Gastrocnemius medialis (tissue), 4 donors: ENCODE measurements at regions not wholly inside any gene's neighbourhood (a gene's known extent, or its start where the extent isn't known, plus 50 kb on each side); places are given as distances from the start of the nearest gene placed in this dataset.

ENCODE experiments used
- ATAC-seq, 2 donors: fragments of 150-250 bp; one replicate each; pipeline ENCODE4 v1.9.1; 2016
- DNase-seq, 2 donors: peaks; one replicate each; pipeline ENCODE4 v3.0.0-alpha.2; 2019
- H3K27ac ChIP-seq, 4 donors: fragments of 200-600 bp; sonication (generic); 1 replicate in 1 of 4; 2 replicates in 3 of 4; pipeline ENCODE4 v1.5.1; 2016 to 2018; ENCODE audit warnings: mild to moderate bottlenecking in 2 of 4, moderate library complexity in 1 of 4
- H3K27me3 ChIP-seq, 3 donors: fragments of 200-600 bp; sonication (generic) in 2 of 3; 1 replicate in 1 of 3; 2 replicates in 2 of 3; pipeline versions ENCODE4 v1.5.1 to v1.6.0; 2016 to 2019; ENCODE audit warnings: mild to moderate bottlenecking in 1 of 3, moderate library complexity in 1 of 3
- H3K36me3 ChIP-seq, 2 donors: fragments of 200-600 bp; sonication (generic) in 1 of 2; one replicate each; pipeline ENCODE4 v1.5.1; 2017 to 2018
- H3K4me1 ChIP-seq, 2 donors: fragments of 200-600 bp; sonication (generic) in 1 of 2; one replicate each; pipeline ENCODE4 v1.5.1; 2016 to 2017; ENCODE audit warnings: mild to moderate bottlenecking in 2 of 2
- H3K4me3 ChIP-seq, 4 donors: fragments of 200-600 bp; sonication (generic) in 3 of 4; 1 replicate in 1 of 4; 2 replicates in 3 of 4; pipeline ENCODE4 v1.5.1; 2016 to 2019; ENCODE audit warnings: mild to moderate bottlenecking in 2 of 4
- H3K9me3 ChIP-seq, 3 donors: fragments of 200-600 bp; sonication (generic) in 2 of 3; 1 replicate in 1 of 3; 2 replicates in 2 of 3; pipeline ENCODE4 v1.5.1; 2016 to 2019
- POLR2A ChIP-seq, 2 donors: fragments of 450-650 bp; IDR thresholded peaks; one replicate each; pipeline ENCODE4 v1.6.1; 2017; ENCODE audit warnings: antibody characterized with exemption in 2 of 2, mild to moderate bottlenecking in 2 of 2, moderate library complexity in 2 of 2
- in situ Hi-C, 4 donors: fragments of 200-750 bp; cut with MboI; loops; one replicate each; pipeline versions ENCODE4 v1.15.0 to v1.8.0; 2017; ENCODE audit warnings: low sequenced_read_pairs in 4 of 4
- intact Hi-C: fragments of 100-400 bp; cut with DNase I; formaldehyde crosslinking; loops from one replicate; pipeline ENCODE4 v1.15.1; 2023; ENCODE audit warnings: low total_unique reads
- TF ChIP-seq, protein P1 (sequence below), 5 experiments: fragments of 450-650 bp in 3 of 5; fragments of 200-600 bp in 2 of 5; sonication (generic) in 2 of 5; IDR thresholded peaks in 4 of 5; conservative IDR thresholded peaks in 1 of 5; 1 replicate in 4 of 5; 2 replicates in 1 of 5; pipeline ENCODE4 v1.5.1; 2016 to 2019; ENCODE audit warnings: antibody characterized with exemption in 5 of 5, mild to moderate bottlenecking in 3 of 5, moderate library complexity in 3 of 5

DNA sequence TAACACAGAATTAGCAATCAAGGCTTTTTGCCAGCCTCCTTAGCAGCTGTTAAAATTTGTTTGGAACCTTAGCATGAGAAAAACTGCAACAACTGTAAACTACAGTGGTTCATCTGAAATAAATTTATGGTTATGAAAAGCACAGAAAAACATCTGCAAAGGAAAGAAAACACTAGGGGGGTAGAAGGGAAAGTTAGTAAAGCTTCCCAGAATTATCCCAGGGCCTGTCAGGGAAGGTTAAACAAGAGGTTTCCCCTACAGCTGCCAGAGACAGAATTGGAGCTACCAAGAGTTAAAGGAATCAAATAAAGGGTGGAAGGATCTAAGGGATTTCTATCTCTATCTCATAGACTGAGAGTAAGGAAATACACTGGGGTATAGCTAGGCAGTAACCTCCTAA, 234.7 kb upstream of the DIAPH2 start:
- Histone ChIP-seq H3K9me3 (no peaks in the 10 kb centered on the region), H3K36me3 (no peaks in the 10 kb centered on the region), H3K4me1 (no peaks in the 10 kb centered on the region), H3K27ac (no peak overlapping the region), H3K4me3 (no peak overlapping the region), H3K27me3 (no peaks in the 10 kb centered on the region)
- in situ Hi-C loops, result no loop called here
- DNase-seq (no peak), ATAC-seq (no peak)
- TF ChIP-seq, protein P1, sequence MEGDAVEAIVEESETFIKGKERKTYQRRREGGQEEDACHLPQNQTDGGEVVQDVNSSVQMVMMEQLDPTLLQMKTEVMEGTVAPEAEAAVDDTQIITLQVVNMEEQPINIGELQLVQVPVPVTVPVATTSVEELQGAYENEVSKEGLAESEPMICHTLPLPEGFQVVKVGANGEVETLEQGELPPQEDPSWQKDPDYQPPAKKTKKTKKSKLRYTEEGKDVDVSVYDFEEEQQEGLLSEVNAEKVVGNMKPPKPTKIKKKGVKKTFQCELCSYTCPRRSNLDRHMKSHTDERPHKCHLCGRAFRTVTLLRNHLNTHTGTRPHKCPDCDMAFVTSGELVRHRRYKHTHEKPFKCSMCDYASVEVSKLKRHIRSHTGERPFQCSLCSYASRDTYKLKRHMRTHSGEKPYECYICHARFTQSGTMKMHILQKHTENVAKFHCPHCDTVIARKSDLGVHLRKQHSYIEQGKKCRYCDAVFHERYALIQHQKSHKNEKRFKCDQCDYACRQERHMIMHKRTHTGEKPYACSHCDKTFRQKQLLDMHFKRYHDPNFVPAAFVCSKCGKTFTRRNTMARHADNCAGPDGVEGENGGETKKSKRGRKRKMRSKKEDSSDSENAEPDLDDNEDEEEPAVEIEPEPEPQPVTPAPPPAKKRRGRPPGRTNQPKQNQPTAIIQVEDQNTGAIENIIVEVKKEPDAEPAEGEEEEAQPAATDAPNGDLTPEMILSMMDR (IDR thresholded peaks at IDR 0.05 in 4 of 5, conservative IDR thresholded peaks at IDR 0.05 in 1 of 5), result no peak
- no peak for TF ChIP-seq POLR2A (IDR thresholded peaks at IDR 0.05)
- intact Hi-C loops, result no loop called here

DNA sequence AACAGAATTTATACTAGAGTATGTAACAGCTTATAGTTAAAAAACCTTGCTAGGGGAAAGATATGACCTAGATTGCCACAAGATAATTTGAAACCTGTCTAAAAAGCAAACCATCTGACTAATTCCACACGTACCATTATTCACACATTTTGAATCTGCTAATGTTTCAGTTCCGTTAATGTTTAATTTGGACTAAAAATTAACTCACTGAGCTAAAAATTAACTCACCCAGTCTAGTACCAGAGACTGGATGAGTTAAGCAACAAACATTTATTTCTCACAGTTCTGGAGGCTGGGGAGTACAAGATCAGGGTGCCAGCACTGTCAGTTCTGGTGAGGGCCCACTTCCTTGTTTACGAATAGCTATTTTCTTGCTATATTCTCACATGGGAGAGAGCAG, 231.5 kb upstream of the DIAPH2 start:
- Histone ChIP-seq H3K36me3 (no peaks in the 10 kb centered on the region), H3K9me3 (no peaks in the 10 kb centered on the region), H3K4me1 (no peaks in the 10 kb centered on the region), H3K27me3 (no peaks in the 10 kb centered on the region), H3K27ac (no peak overlapping the region), H3K4me3 (no peak overlapping the region)
- intact Hi-C loops (no loop called here), in situ Hi-C loops (no loop called here)
- ATAC-seq (no peak), DNase-seq (no peak)
- TF ChIP-seq, protein P1 (IDR thresholded peaks at IDR 0.05 in 4 of 5, conservative IDR thresholded peaks at IDR 0.05 in 1 of 5), result no peak
- TF ChIP-seq POLR2A (IDR thresholded peaks at IDR 0.05), result no peak

DNA sequence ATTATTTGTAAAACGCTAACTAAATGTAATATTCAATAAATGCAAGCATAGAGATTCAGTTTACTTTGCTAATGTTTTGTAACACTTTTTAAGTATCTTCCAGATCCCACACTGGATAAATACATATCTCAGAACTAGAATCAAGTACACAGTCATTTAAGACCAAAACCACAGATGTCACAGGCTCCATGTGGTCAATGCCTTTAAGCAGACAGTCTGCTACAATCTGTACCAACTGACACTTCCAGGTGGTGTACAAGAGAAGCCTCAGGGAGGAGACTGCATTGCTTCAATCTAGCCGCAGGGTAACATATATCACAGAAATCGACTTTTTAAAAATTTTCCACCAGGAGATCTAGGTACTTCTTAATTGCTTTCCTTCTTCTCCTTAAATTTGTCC, 229.6 kb upstream of the DIAPH2 start:
- Histone ChIP-seq H3K27me3 (no peaks in the 10 kb centered on the region), H3K9me3 (no peaks in the 10 kb centered on the region), H3K4me1 (no peaks in the 10 kb centered on the region), H3K27ac (no peak overlapping the region), H3K36me3 (no peaks in the 10 kb centered on the region), H3K4me3 (no peak overlapping the region)
- DNase-seq (no peak), ATAC-seq (no peak)
- in situ Hi-C loops, result no loop called here
- intact Hi-C loops, result no loop called here
- no peak for TF ChIP-seq POLR2A (IDR thresholded peaks at IDR 0.05)

DNA sequence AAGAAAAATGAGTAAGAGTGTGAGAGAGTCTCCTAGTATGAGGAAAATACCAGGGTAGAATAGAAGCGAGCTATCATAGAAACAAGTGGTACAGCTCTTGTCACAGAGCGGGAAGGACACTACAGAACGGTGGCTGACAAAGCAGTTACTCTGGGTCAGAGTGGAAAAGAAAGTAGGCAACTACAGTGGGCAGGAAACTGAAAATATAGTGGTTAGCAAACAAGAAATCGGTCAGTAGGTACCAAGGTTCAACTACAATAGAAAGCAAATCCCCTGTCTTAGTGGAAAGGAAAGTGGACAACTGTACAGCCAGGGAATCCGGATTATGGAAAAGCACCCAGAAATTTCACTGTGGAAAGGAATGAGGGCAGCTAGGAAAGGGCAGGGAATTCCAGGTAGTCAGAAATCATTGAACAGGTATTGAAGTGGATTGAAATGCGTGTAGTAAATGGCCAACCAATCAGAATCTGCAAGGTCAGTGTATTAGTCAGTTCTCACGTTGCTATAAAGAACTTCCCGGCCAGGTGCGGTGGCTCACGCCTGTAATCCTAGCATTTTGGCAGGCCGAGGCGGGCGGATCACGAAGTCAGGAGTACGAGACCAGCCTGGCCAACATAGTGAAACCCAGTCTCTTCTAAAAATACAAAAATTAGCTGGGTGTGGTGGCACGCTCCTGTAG, 219.6 kb upstream of the DIAPH2 start:
- intact Hi-C loops (no loop called here), in situ Hi-C loops (no loop called here)
- ATAC-seq (no peak), DNase-seq (no peak)
- Histone ChIP-seq H3K27me3 (peaks cover 0 to 4% (median 0%) of the 10 kb centered on the region in 3 donors), H3K36me3 (no peaks in the 10 kb centered on the region), H3K4me1 (no peaks in the 10 kb centered on the region), H3K27ac (no peak overlapping the region), H3K9me3 (no peaks in the 10 kb centered on the region), H3K4me3 (no peak overlapping the region)
- TF ChIP-seq POLR2A (IDR thresholded peaks at IDR 0.05), result no peak
- TF ChIP-seq, protein P1 (IDR thresholded peaks at IDR 0.05 in 4 of 5, conservative IDR thresholded peaks at IDR 0.05 in 1 of 5), result no peak

DNA sequence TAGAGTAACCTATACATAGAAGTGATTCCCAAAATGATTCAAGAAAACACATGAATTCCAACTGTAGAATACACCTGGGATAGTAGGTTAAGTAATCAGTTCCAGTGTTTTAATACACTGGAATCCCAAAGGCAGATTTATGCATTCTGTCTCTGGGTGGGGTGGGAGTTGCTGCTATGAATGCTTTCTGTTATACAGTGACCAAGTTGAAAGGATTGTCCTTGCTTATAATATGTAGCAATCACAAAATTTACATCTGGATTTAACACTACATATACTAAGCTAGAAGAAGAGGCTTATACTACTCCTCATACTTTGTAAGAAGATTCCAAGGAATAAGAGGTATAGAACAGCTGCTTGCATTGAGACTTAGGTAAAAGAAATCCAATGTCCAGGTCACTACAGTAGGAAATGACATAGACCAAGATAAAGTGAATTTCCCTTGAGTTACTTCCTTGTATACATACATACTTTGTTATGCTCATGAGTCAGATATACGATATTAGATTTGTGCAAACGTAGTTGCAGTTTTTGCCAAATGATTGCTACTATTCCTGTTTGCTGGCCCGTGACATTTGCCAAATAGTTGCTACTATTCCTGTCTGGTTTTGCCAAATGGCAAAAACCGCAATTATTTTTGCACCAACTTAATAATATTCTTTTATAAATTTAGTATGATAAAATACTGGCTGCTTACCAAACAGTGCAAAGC, 210.5 kb upstream of the DIAPH2 start:
- no peak for ATAC-seq
- no peaks in the 10 kb centered on the region for H3K9me3 ChIP-seq
- DNase-seq, result no peak
- H3K36me3 ChIP-seq, result no peaks in the 10 kb centered on the region
- no peaks in the 10 kb centered on the region for H3K4me1 ChIP-seq
- no peak overlapping the region for H3K4me3 ChIP-seq
- H3K27me3 ChIP-seq, result no peaks in the 10 kb centered on the region
- in situ Hi-C loops, result no loop called here
- H3K27ac ChIP-seq, result no peak overlapping the region
- intact Hi-C loops, result no loop called here
- TF ChIP-seq, protein P1 (IDR thresholded peaks at IDR 0.05 in 4 of 5, conservative IDR thresholded peaks at IDR 0.05 in 1 of 5), result no peak
- no peak for TF ChIP-seq POLR2A (IDR thresholded peaks at IDR 0.05)
